ENCODE measurements at regions not wholly inside any gene's neighbourhood (a gene's known extent, or its start where the extent isn't known, plus 50 kb on each side); places are given as distances from the start of the nearest gene placed in this dataset.

DNA sequence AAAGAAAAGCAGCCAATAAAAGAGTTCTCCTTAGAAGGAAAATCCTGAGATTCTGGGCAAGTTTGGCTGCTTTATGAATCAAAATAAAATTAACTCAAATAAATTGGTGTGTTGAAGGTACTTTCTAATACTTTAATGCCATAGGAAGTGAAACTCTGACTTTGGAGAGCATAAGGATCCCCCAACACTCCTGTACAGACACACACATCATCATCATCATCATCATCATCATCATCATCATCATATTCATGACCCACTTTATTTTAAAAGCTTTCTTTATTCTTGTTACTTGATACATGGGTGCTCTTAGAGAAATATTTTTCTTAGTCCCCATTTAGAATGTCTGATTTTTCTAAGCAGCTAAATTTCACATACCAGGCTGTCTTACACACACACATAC, 283.1 kb upstream of the CYRIA start:
- H4K20me1 ChIP-seq (ENCODE audit: insufficient read depth), result no peaks in the 10 kb centered on the region
- no peaks in the 10 kb centered on the region for H3K79me2 ChIP-seq (ENCODE audit: insufficient read depth, low read length)
- H3K4me1 ChIP-seq (ENCODE audit: control insufficient read depth in 1 of 2, insufficient read depth in 2 of 2, low read length in 2 of 2), result no peaks in the 10 kb centered on the region
- DNase-seq (ENCODE audit: low read depth, low spot score), result no peak
- no TSS peak for BruUV-seq (replicated peaks)
- no peak overlapping the region for H3K4me2 ChIP-seq (ENCODE audit: low read length)
- H3K9me2 ChIP-seq (ENCODE audit: insufficient read depth), result no peaks in the 10 kb centered on the region
- no peaks in the 10 kb centered on the region for H3K27me3 ChIP-seq (ENCODE audit: insufficient read depth, low read length)
- ChIA-PET CTCF (no interaction called here), RAD21 (ENCODE audit: low non-redundant PET in 1 of 2, low total read pairs in 2 of 2, uncharacterized antibody in 2 of 2, unreplicated experiment in 2 of 2) (no interaction called here), POLR2A (no interaction called here)
- no peak overlapping the region for H3K4me3 ChIP-seq (replicated peaks in 1 of 2; ENCODE audit: low read depth in 1 of 2, low read length in 2 of 2)
- TF ChIP-seq FOSL1 (IDR thresholded peaks at IDR 0.05; ENCODE audit: low read depth), result no peak
- no peak for TF ChIP-seq EZH2phosphoT487 (IDR thresholded peaks at IDR 0.05; ENCODE audit: borderline replicate concordance)
- TF ChIP-seq SIN3A (IDR thresholded peaks at IDR 0.05; ENCODE audit: low read depth), result no peak
- no peak for TF ChIP-seq ZBTB33 (IDR thresholded peaks at IDR 0.05; ENCODE audit: extremely low read depth, insufficient replicate concordance, low read length)
- TF ChIP-seq, protein P1, sequence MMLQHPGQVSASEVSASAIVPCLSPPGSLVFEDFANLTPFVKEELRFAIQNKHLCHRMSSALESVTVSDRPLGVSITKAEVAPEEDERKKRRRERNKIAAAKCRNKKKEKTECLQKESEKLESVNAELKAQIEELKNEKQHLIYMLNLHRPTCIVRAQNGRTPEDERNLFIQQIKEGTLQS (IDR thresholded peaks at IDR 0.05), result no peak
- no peak for TF ChIP-seq YY1 (IDR thresholded peaks at IDR 0.05; ENCODE audit: extremely low read depth, insufficient replicate concordance, low read depth, low read length)
- TF ChIP-seq CTCF (IDR thresholded peaks at IDR 0.05 in 2 of 3, conservative IDR thresholded peaks at IDR 0.05 in 1 of 3; ENCODE audit: borderline replicate concordance in 1 of 3, insufficient read depth in 1 of 3, low read depth in 2 of 3, low read length in 2 of 3), result no peak
- TF ChIP-seq MAX (IDR thresholded peaks at IDR 0.05), result no peak
- TF ChIP-seq ZFX (IDR thresholded peaks at IDR 0.05), result no peak
- TF ChIP-seq RAD21 (IDR thresholded peaks at IDR 0.05; ENCODE audit: low read depth), result no peak
- no peak for TF ChIP-seq TCF7L2 (IDR thresholded peaks at IDR 0.05; ENCODE audit: borderline replicate concordance, extremely low read depth, insufficient read depth, insufficient read length)
- no peak for TF ChIP-seq SRF (IDR thresholded peaks at IDR 0.05; ENCODE audit: low read depth)
- TF ChIP-seq REST (IDR thresholded peaks at IDR 0.05; ENCODE audit: low read depth), result no peak
- TF ChIP-seq ELF1 (IDR thresholded peaks at IDR 0.05; ENCODE audit: borderline replicate concordance, low read depth), result no peak
- TF ChIP-seq SP1 (IDR thresholded peaks at IDR 0.05; ENCODE audit: low read depth), result no peak
- no peak for TF ChIP-seq ZNF274 (IDR thresholded peaks at IDR 0.05; ENCODE audit: low read depth, low read length)
- no peak for TF ChIP-seq JUND (IDR thresholded peaks at IDR 0.05)
- no peak for TF ChIP-seq POLR2A (IDR thresholded peaks at IDR 0.05; ENCODE audit: borderline replicate concordance, extremely low read depth, insufficient read depth, insufficient read length)
- intact Hi-C loops (cut with micrococcal nuclease), result no loop called here
- H2AFZ ChIP-seq (ENCODE audit: low read depth, low read length, poor library complexity, severe bottlenecking), result no peak overlapping the region
- no peak for ATAC-seq
- H3K9ac ChIP-seq (ENCODE audit: low read length), result no peak overlapping the region
- H3K9me3 ChIP-seq (ENCODE audit: control insufficient read depth in 1 of 2, insufficient read depth in 1 of 2, low read depth in 1 of 2, low read length in 2 of 2), result no peaks in the 10 kb centered on the region
- no peak overlapping the region for H3K27ac ChIP-seq (ENCODE audit: low read depth, low read length)
- H3K36me3 ChIP-seq (ENCODE audit: control insufficient read depth in 1 of 2, insufficient read depth in 2 of 2, low read length in 2 of 2), result no peaks in the 10 kb centered on the region

All from HCT116 (cell line).